ENCODE measurements at regions not wholly inside any gene's neighbourhood (a gene's known extent, or its start where the extent isn't known, plus 50 kb on each side); places are given as distances from the start of the nearest gene placed in this dataset.
A peak's percentile ranks its signal among the peaks of the same experiment; 100 is the strongest.

GRCh38 chr1:94715321-94715720 lies 104.8 kb upstream of the SLC44A3 start:
- DNase-seq (ENCODE audit: low read depth): no peak
- no peak overlapping the region for H3K4me3 ChIP-seq (ENCODE audit: low read depth, low read length)
- no peak for TF ChIP-seq CTCF (conservative IDR thresholded peaks at IDR 0.05; ENCODE audit: low read depth, low read length)

GRCh38 chr1:94714552-94714951 lies 105.6 kb upstream of the SLC44A3 start:
- no peak for TF ChIP-seq CTCF (conservative IDR thresholded peaks at IDR 0.05; ENCODE audit: low read depth, low read length)
- no peak for DNase-seq (ENCODE audit: low read depth)
- no peak overlapping the region for H3K4me3 ChIP-seq (ENCODE audit: low read depth, low read length)

- TF ChIP-seq CTCF (conservative IDR thresholded peaks at IDR 0.05; ENCODE audit: low read depth, low read length): no peak
- H3K4me3 ChIP-seq (ENCODE audit: low read depth, low read length): no peak overlapping the region
- DNase-seq (ENCODE audit: low read depth): no peak
These were observed 106.0 kb upstream of the SLC44A3 start for GRCh38 chr1:94714152-94714551.

GRCh38 chr1:94713472-94714141 lies 106.5 kb upstream of the SLC44A3 start:
- no peak for TF ChIP-seq CTCF (conservative IDR thresholded peaks at IDR 0.05; ENCODE audit: low read depth, low read length)
- peak; percentile 96 for DNase-seq (ENCODE audit: low read depth)
- H3K4me3 ChIP-seq (ENCODE audit: low read depth, low read length): no peak overlapping the region

GRCh38 chr1:94709891-94710581 lies 110.1 kb upstream of the SLC44A3 start:
- TF ChIP-seq CTCF (conservative IDR thresholded peaks at IDR 0.05; ENCODE audit: low read depth, low read length): no peak
- H3K4me3 ChIP-seq (ENCODE audit: low read depth, low read length): no peak overlapping the region
- no peak for DNase-seq (ENCODE audit: low read depth)

- no peak for DNase-seq (ENCODE audit: low read depth)
- no peak overlapping the region for H3K4me3 ChIP-seq (ENCODE audit: low read depth, low read length)
- TF ChIP-seq CTCF (conservative IDR thresholded peaks at IDR 0.05; ENCODE audit: low read depth, low read length): no peak
These were observed 111.3 kb upstream of the SLC44A3 start for GRCh38 chr1:94708811-94709210.

GRCh38 chr1:94708299-94708685 lies 111.9 kb upstream of the SLC44A3 start:
- no peak for DNase-seq (ENCODE audit: low read depth)
- H3K4me3 ChIP-seq (ENCODE audit: low read depth, low read length): no peak overlapping the region
- TF ChIP-seq CTCF (conservative IDR thresholded peaks at IDR 0.05; ENCODE audit: low read depth, low read length): no peak

Measured in choroid plexus epithelial cell (primary cell).